GM12891 (cell line): ENCODE measurements at regions not wholly inside any gene's neighbourhood (a gene's known extent, or its start where the extent isn't known, plus 50 kb on each side); places are given as distances from the start of the nearest gene placed in this dataset.

Experiments used
- POLR2A ChIP-seq: IDR thresholded peaks from 2 replicates; pipeline ENCODE4 v1.6.1; 2011; ENCODE audit warnings: low read depth, low read length, control low read depth
- TAF1 ChIP-seq: IDR thresholded peaks from 2 replicates; pipeline ENCODE4 v1.6.1; 2011; ENCODE audit warnings: low read depth, low read length, control low read depth

- TF ChIP-seq TAF1 = no peak
- TF ChIP-seq POLR2A = no peak
These were observed 461.2 kb downstream of the EPM2A start for GRCh38 chr6:145274083-145274482.
